ENCODE measurements at regions not wholly inside any gene's neighbourhood (a gene's known extent, or its start where the extent isn't known, plus 50 kb on each side); places are given as distances from the start of the nearest gene placed in this dataset.

DNA sequence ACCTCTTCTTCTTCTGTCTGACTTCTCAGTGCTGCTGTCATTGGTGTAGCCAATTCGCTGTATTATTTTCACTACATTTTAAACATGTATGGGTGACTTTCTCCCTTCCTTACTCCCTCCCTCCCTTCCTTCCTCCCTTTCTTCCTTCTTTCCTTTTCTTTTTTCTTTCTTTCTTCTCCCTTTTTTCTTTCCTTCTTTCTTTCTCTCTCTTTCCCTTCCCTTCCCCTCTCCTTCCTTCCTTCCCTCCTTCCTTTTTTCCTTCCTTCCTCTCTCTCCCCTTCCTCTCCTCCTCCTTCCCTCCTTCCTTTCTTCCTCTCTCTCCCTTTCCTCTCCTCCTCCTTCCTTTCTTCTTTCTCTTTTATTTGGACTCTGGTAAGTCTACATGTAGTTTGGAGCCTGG lies 240.8 kb downstream of the GATA3 start:
- TF ChIP-seq, protein P1, sequence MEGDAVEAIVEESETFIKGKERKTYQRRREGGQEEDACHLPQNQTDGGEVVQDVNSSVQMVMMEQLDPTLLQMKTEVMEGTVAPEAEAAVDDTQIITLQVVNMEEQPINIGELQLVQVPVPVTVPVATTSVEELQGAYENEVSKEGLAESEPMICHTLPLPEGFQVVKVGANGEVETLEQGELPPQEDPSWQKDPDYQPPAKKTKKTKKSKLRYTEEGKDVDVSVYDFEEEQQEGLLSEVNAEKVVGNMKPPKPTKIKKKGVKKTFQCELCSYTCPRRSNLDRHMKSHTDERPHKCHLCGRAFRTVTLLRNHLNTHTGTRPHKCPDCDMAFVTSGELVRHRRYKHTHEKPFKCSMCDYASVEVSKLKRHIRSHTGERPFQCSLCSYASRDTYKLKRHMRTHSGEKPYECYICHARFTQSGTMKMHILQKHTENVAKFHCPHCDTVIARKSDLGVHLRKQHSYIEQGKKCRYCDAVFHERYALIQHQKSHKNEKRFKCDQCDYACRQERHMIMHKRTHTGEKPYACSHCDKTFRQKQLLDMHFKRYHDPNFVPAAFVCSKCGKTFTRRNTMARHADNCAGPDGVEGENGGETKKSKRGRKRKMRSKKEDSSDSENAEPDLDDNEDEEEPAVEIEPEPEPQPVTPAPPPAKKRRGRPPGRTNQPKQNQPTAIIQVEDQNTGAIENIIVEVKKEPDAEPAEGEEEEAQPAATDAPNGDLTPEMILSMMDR (IDR thresholded peaks at IDR 0.05) = no peak
- TF ChIP-seq POLR2A (IDR thresholded peaks at IDR 0.05) = no peak
